IMR-90 (cell line): ENCODE measurements at regions not wholly inside any gene's neighbourhood (a gene's known extent, or its start where the extent isn't known, plus 50 kb on each side); places are given as distances from the start of the nearest gene placed in this dataset.

ENCODE experiments used
- ATAC-seq: fragments of 200-7000 bp; cut with Tn5 transposase; 2 replicates; pipeline ENCODE4 v1.9.1; 2020; ENCODE audit warnings: low read depth, mild to moderate bottlenecking, moderate library complexity
- BruUV-seq: library from RNA; stranded (reverse); fragments of 400-500 nt; replicated peaks from 2 replicates; lab custom pipeline; 2021; lab: Mats Ljungman, UMichigan
- CTCF ChIA-PET: fragments of 300-600 bp; formaldehyde crosslinking; extraction: SDS; loops from one replicate; lab custom pipeline; 2021; ENCODE audit warnings: antibody characterized with exemption; lab: Yijun Ruan, JAX
- POLR2A ChIA-PET: fragments of 300-600 bp; sonication (Branson Sonifier 250); formaldehyde crosslinking; loops from one replicate; lab custom pipeline; 2022; ENCODE audit warnings: antibody characterized with exemption; ENCODE audit not compliant: unreplicated experiment; lab: Charles Lee
- DNase-seq: peaks from one replicate; pipeline ENCODE4 v3.0.0; 2013
- H2AFZ ChIP-seq: replicated peaks from 2 replicates; pipeline ENCODE3; 2013; ENCODE audit warnings: low read length, mild to moderate bottlenecking; ENCODE audit not compliant: poor library complexity
- H2AK5ac ChIP-seq: 2 replicates; pipeline ENCODE4 v1.6.1; 2013; ENCODE audit warnings: low read depth, low read length, inconsistent platforms
- H2AK9ac ChIP-seq: replicated peaks from 2 replicates; pipeline ENCODE3; 2013; ENCODE audit warnings: mild to moderate bottlenecking, low read depth, low read length, moderate library complexity; ENCODE audit not compliant: poor library complexity
- H2BK120ac ChIP-seq: 2 replicates; pipeline ENCODE4 v1.6.1; 2013; ENCODE audit warnings: low read depth, low read length, inconsistent platforms
- H2BK15ac ChIP-seq: 3 replicates; pipeline ENCODE4 v1.6.1; 2013; ENCODE audit warnings: low read depth, low read length, inconsistent platforms
- H2BK20ac ChIP-seq: 2 replicates; pipeline ENCODE4 v1.6.1; 2013; ENCODE audit warnings: low read depth, mild to moderate bottlenecking, inconsistent platforms, low read length, moderate library complexity
- H2BK5ac ChIP-seq: 2 replicates; pipeline ENCODE4 v1.6.1; 2013; ENCODE audit warnings: mild to moderate bottlenecking, low read depth, low read length, inconsistent platforms; ENCODE audit not compliant: poor library complexity, severe bottlenecking
- H3K14ac ChIP-seq: replicated peaks from 2 replicates; pipeline ENCODE4 v1.6.1; 2013; ENCODE audit warnings: low read depth, low read length, inconsistent platforms
- H3K18ac ChIP-seq: 2 replicates; pipeline ENCODE4 v1.6.1; 2013; ENCODE audit warnings: low read depth, low read length, control low read depth
- H3K23ac ChIP-seq: 2 replicates; pipeline ENCODE4 v1.6.1; 2013; ENCODE audit warnings: low read depth, low read length, inconsistent platforms
- H3K27ac ChIP-seq: 2 replicates; pipeline ENCODE4 v1.5.1; 2013; ENCODE audit warnings: mild to moderate bottlenecking, control low read depth, low read length; ENCODE audit not compliant: insufficient read depth
- H3K27me3 ChIP-seq: 2 replicates; pipeline ENCODE4 v1.6.1; 2013; ENCODE audit warnings: low read length; ENCODE audit not compliant: control insufficient read depth, insufficient read depth
- H3K36me3 ChIP-seq: 2 replicates; pipeline ENCODE4 v1.6.1; 2013; ENCODE audit warnings: low read length, mixed read lengths; ENCODE audit not compliant: control insufficient read depth, insufficient read depth
- H3K4ac ChIP-seq: 2 replicates; pipeline ENCODE4 v1.6.1; 2013; ENCODE audit warnings: low read depth, low read length, inconsistent platforms
- H3K4me1 ChIP-seq: 2 replicates; pipeline ENCODE4 v1.6.1; 2013; ENCODE audit warnings: low read length, mixed read lengths; ENCODE audit not compliant: control insufficient read depth, insufficient read depth
- H3K4me2 ChIP-seq: 2 replicates; pipeline ENCODE4 v1.6.1; 2013; ENCODE audit warnings: low read depth, mild to moderate bottlenecking, control low read depth, low read length, moderate library complexity
- H3K4me3 ChIP-seq: 2 replicates; pipeline ENCODE4 v1.5.1; 2013; ENCODE audit warnings: low read depth, mild to moderate bottlenecking, control low read depth, low read length, moderate library complexity; ENCODE audit not compliant: insufficient read depth
- H3K56ac ChIP-seq: 2 replicates; pipeline ENCODE4 v1.6.1; 2013; ENCODE audit warnings: low read length, inconsistent platforms; ENCODE audit not compliant: insufficient read depth; ENCODE audit errors: extremely low read depth
- H3K79me1 ChIP-seq, 2 experiments: 2 replicates each; pipeline ENCODE4 v1.6.1; 2013; ENCODE audit warnings: low read length in 2 of 2, inconsistent platforms in 1 of 2, low read depth in 1 of 2
- H3K9ac ChIP-seq: 2 replicates; pipeline ENCODE4 v1.6.1; 2013; ENCODE audit warnings: low read depth, low read length, control low read depth
- H3K9me1 ChIP-seq: 2 replicates; pipeline ENCODE4 v1.6.1; 2013; ENCODE audit warnings: low read length, inconsistent platforms; ENCODE audit not compliant: insufficient read depth
- H3K9me3 ChIP-seq: 2 replicates; pipeline ENCODE4 v1.6.1; 2013; ENCODE audit warnings: low read length; ENCODE audit not compliant: control insufficient read depth, insufficient read depth
- H4K20me1 ChIP-seq: 2 replicates; pipeline ENCODE4 v1.6.1; 2013; ENCODE audit warnings: low read length, inconsistent platforms; ENCODE audit not compliant: insufficient read depth
- H4K5ac ChIP-seq: 2 replicates; pipeline ENCODE4 v1.6.1; 2013; ENCODE audit warnings: mild to moderate bottlenecking, low read depth, low read length, control low read depth
- H4K8ac ChIP-seq, 2 experiments: 2 replicates each; pipeline ENCODE4 v1.6.1; 2013; ENCODE audit warnings: low read depth in 2 of 2, low read length in 2 of 2, control low read depth in 1 of 2, inconsistent platforms in 1 of 2
- H4K91ac ChIP-seq: 2 replicates; pipeline ENCODE4 v1.6.1; 2013; ENCODE audit warnings: low read depth, low read length, inconsistent platforms; ENCODE audit not compliant: insufficient read depth
- BHLHE40 ChIP-seq: fragments of 150-350 bp; IDR thresholded peaks from 2 replicates; pipeline ENCODE4 v1.6.1; 2016; ENCODE audit warnings: mild to moderate bottlenecking, low read depth, low read length
- CEBPB ChIP-seq: IDR thresholded peaks from 2 replicates; pipeline ENCODE4 v1.6.1; 2012; ENCODE audit warnings: low read depth, low read length, improper control_type of control experiment
- MAFK ChIP-seq: IDR thresholded peaks from 2 replicates; pipeline ENCODE4 v1.6.1; 2012; ENCODE audit warnings: low read depth, low read length, improper control_type of control experiment
- SMC3 ChIP-seq: fragments of 150-350 bp; IDR thresholded peaks from 2 replicates; pipeline ENCODE4 v1.6.1; 2016; ENCODE audit warnings: low read depth, mild to moderate bottlenecking, antibody characterized with exemption, low read length, moderate library complexity
- WGBS, 2 experiments: methylation state at CpG; one replicate each; pipeline versions ENCODE4 v1.1.5 to v1.1.7; 2013; ENCODE audit warnings: missing lambda C conversion rate in 2 of 2; ENCODE audit not compliant: insufficient read length in 1 of 2; ENCODE audit errors: extremely low coverage in 2 of 2; 5-methylcytosine and 5-hydroxymethylcytosine counted together
- dilution Hi-C: fragments of 300-500 bp; cut with HindIII; formaldehyde crosslinking; loops from one replicate; pipeline ENCODE4 v1.14.3; 2018; ENCODE audit warnings: low sequenced_read_pairs; ENCODE audit not compliant: unreplicated experiment
- in situ Hi-C: fragments of 300-500 bp; cut with MboI; formaldehyde crosslinking; loops from 3 replicates; pipeline ENCODE4 v1.14.3; 2019; ENCODE audit warnings: low sequenced_read_pairs, inconsistent platforms, mixed read lengths
- intact Hi-C: fragments of 100-400 bp; cut with micrococcal nuclease; formaldehyde crosslinking; loops from 2 replicates; pipeline ENCODE4 v1.10.0; 2022
- TF ChIP-seq, protein P1 (sequence below): fragments of 150-350 bp; IDR thresholded peaks from 2 replicates; pipeline ENCODE4 v1.6.1; 2017; ENCODE audit warnings: mild to moderate bottlenecking, antibody characterized with exemption, low read length, low read depth
- TF ChIP-seq, protein P2 (sequence below): fragments of 150-350 bp; IDR thresholded peaks from 2 replicates; pipeline ENCODE4 v1.6.1; 2016; ENCODE audit warnings: low read depth, mild to moderate bottlenecking, low read length, moderate library complexity, borderline replicate concordance

- H2BK5ac ChIP-seq: no peak overlapping the region
- no peak overlapping the region for H2AFZ ChIP-seq
- ChIA-PET CTCF (no interaction called here), POLR2A (no interaction called here)
- H3K4me2 ChIP-seq: no peak overlapping the region
- no peak overlapping the region for H3K18ac ChIP-seq
- H3K79me1 ChIP-seq: no peaks in the 10 kb centered on the region
- DNase-seq: no peak
- no TSS peak for BruUV-seq
- no peak overlapping the region for H2AK5ac ChIP-seq
- no peak overlapping the region for H4K8ac ChIP-seq
- intact Hi-C loops (no loop called here), dilution Hi-C loops (no loop called here), in situ Hi-C loops (no loop called here)
- H4K5ac ChIP-seq: no peak overlapping the region
- no peak for ATAC-seq
- H3K56ac ChIP-seq: no peak overlapping the region
- no peak for TF ChIP-seq SMC3
- TF ChIP-seq, protein P1, sequence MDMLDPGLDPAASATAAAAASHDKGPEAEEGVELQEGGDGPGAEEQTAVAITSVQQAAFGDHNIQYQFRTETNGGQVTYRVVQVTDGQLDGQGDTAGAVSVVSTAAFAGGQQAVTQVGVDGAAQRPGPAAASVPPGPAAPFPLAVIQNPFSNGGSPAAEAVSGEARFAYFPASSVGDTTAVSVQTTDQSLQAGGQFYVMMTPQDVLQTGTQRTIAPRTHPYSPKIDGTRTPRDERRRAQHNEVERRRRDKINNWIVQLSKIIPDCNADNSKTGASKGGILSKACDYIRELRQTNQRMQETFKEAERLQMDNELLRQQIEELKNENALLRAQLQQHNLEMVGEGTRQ: no peak
- no peak for TF ChIP-seq BHLHE40
- no peak for TF ChIP-seq CEBPB
- TF ChIP-seq MAFK: no peak
- TF ChIP-seq, protein P2, sequence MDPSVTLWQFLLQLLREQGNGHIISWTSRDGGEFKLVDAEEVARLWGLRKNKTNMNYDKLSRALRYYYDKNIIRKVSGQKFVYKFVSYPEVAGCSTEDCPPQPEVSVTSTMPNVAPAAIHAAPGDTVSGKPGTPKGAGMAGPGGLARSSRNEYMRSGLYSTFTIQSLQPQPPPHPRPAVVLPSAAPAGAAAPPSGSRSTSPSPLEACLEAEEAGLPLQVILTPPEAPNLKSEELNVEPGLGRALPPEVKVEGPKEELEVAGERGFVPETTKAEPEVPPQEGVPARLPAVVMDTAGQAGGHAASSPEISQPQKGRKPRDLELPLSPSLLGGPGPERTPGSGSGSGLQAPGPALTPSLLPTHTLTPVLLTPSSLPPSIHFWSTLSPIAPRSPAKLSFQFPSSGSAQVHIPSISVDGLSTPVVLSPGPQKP: no peak
- no peaks in the 10 kb centered on the region for H3K9me1 ChIP-seq
- no peak overlapping the region for H2BK15ac ChIP-seq
- no peak overlapping the region for H3K9ac ChIP-seq
- no peak overlapping the region for H2BK120ac ChIP-seq
- H3K36me3 ChIP-seq: no peaks in the 10 kb centered on the region
- no peak overlapping the region for H4K91ac ChIP-seq
- H3K4me1 ChIP-seq: no peaks in the 10 kb centered on the region
- H2BK20ac ChIP-seq: no peak overlapping the region
- H3K4ac ChIP-seq: no peak overlapping the region
- H3K4me3 ChIP-seq: no peak overlapping the region
- H2AK9ac ChIP-seq: no peak overlapping the region
- no peak overlapping the region for H3K27ac ChIP-seq
- WGBS, 2 experiments: 90% methylated on average over 2 of the region's 18 CpGs; no CpG with 5 or more reads in 1 of the 2 experiments
- no peaks in the 10 kb centered on the region for H3K27me3 ChIP-seq
- no peak overlapping the region for H3K14ac ChIP-seq
- no peak overlapping the region for H3K23ac ChIP-seq
- H4K20me1 ChIP-seq: no peaks in the 10 kb centered on the region
- peaks cover 10% of the 10 kb centered on the region for H3K9me3 ChIP-seq
Observed at GRCh38 chr18:76144844-76145243, 350.2 kb downstream of the ZNF516 start.
